GM10266 (cell line): ENCODE measurements at regions not wholly inside any gene's neighbourhood (a gene's known extent, or its start where the extent isn't known, plus 50 kb on each side); places are given as distances from the start of the nearest gene placed in this dataset.

Source experiments
- DNase-seq: peaks from one replicate; pipeline ENCODE4 v3.0.0; 2012; ENCODE audit errors: extremely low spot score
- TF ChIP-seq, protein P1 (sequence below): IDR thresholded peaks from 2 replicates; pipeline ENCODE4 v1.5.1; 2012; ENCODE audit warnings: mild to moderate bottlenecking, low read depth; ENCODE audit not compliant: control insufficient read depth, insufficient read depth; ENCODE audit errors: missing control alignments

DNA sequence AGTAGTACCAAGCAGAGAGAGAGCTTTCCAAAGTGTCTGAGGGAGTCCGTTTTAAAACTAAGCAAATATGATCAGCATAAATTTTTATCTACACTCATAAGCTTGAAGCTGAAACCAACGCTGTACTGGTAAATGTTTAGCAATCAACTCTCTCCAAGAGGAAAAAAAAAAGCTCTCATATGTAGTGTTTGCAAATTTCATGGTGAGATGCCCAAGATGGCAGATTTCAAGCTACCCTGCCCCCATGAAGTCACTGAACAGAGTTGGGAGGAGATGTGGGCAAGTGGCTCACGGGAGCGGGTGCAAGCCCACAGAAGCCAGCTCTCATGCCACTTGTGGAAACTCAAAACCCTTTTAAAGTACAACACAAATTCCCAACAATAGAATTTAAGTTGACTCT lies 475.8 kb downstream of the BCAT1 start:
- DNase-seq: no peak
- TF ChIP-seq, protein P1, sequence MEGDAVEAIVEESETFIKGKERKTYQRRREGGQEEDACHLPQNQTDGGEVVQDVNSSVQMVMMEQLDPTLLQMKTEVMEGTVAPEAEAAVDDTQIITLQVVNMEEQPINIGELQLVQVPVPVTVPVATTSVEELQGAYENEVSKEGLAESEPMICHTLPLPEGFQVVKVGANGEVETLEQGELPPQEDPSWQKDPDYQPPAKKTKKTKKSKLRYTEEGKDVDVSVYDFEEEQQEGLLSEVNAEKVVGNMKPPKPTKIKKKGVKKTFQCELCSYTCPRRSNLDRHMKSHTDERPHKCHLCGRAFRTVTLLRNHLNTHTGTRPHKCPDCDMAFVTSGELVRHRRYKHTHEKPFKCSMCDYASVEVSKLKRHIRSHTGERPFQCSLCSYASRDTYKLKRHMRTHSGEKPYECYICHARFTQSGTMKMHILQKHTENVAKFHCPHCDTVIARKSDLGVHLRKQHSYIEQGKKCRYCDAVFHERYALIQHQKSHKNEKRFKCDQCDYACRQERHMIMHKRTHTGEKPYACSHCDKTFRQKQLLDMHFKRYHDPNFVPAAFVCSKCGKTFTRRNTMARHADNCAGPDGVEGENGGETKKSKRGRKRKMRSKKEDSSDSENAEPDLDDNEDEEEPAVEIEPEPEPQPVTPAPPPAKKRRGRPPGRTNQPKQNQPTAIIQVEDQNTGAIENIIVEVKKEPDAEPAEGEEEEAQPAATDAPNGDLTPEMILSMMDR: no peak

DNA sequence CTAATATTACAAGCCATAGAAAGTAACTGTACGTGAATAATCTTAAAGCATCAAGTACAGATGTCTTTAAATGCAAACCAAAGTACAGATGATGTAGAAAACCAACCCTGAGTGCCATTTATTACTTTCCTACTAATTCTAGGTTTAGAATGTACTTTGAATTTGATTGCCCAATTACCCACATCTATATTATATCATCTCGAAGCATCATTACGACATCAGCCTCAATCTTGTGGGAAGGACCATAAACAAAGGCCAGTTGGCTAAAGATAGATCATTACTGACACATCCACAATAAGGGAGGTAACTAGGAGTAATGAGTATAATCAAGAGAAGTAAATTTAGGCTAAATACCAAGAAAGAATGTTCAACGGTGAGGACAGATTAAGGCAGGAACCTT lies 478.9 kb downstream of the BCAT1 start:
- TF ChIP-seq, protein P1: no peak
- DNase-seq: no peak

DNA sequence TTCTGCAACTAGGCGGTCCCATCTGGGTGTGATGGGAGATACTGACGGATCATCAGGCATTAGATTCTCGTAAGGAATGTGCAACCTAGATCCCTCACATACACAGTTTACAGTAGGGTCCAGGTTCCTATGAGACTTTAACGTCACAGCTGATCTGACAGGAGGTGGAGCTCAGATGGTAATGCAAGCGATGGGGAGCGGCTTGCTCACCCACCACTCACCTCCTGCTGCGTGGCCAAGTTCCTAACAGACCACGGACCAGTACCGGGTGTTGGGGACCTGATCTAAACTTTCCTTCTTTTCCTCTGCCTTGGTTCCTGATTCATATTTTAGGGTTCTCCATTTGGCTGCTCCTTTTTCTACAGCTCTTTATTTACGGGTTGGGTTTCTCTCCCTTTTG lies 479.8 kb downstream of the BCAT1 start:
- TF ChIP-seq, protein P1: no peak
- DNase-seq: no peak

DNA sequence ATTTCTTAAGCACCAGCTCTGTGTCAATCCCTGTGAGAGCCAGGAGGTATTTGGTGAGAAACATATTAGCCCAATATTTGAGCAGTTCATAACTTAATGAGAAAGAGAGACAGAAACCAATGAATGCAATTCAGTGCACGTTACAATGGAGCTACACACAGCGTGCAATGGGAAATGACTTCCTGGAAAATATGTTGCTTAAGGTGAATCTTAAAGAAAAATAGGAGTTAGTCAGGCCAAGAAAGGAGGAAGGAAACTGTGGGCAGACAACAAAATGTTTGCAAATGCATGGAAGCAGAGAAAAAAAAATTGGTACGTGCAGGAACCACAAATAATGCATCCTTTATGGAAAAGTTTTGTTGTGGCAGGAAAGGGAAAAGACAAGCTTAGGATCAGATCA lies 481.7 kb downstream of the BCAT1 start:
- DNase-seq: no peak
- TF ChIP-seq, protein P1: no peak

DNA sequence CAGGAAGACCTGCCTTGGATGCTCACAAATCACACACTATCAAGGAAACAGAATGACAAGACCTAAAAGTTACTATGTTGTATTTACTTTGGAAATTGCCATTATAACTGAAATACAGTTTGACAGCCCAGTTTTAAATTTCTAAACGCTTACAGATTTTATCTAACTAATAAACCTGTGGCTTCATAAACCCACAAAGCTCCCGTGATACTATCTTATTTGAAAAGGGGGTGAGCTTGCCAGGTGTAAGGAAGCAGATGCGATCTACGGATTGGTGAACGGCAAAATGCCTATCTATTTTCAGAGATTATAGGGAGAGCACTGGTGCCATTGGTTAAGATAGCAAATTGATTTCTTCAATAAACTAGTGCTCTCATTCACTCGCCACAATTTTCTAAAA lies 485.5 kb downstream of the BCAT1 start:
- TF ChIP-seq, protein P1: no peak
- no peak for DNase-seq

DNA sequence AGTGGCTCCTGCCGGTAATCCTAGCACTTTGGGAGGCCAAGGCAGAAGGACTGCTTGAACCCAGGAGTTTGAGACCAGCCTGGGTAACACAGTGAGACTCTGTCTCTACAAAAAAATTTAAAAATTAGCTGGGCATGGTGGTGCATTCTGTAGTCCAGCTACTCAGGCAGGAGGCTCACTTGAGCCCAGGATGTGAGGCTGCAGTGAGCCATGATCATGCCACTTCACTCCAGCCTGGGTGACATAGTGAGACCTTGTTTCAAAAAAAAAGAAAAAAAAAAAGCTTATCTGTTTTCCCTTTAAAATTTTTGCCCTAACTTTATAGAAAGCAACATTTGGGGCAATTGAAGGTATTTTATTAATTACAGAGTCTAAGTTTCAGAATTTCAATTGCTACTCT lies 486.0 kb downstream of the BCAT1 start:
- TF ChIP-seq, protein P1: no peak
- DNase-seq: no peak

DNA sequence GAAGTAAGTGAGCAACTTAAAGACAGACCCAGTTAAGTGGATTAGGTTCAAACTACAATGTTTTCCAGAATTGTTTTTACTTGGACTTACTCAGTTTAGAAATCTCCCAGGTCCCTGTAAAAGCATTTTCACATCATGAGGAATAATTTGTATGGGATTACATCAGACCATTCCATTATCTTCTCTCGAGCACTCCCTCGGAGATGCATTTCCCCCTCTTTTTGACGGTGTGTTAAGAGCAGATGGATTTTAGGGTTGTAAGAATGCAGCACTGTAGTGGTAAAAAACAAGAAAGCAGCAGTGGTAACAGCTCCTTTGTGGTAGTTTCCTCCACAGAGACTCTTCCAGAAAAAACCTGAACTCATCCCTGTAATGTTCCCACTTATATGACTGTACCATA lies 488.4 kb downstream of the BCAT1 start:
- DNase-seq: no peak
- TF ChIP-seq, protein P1: no peak

DNA sequence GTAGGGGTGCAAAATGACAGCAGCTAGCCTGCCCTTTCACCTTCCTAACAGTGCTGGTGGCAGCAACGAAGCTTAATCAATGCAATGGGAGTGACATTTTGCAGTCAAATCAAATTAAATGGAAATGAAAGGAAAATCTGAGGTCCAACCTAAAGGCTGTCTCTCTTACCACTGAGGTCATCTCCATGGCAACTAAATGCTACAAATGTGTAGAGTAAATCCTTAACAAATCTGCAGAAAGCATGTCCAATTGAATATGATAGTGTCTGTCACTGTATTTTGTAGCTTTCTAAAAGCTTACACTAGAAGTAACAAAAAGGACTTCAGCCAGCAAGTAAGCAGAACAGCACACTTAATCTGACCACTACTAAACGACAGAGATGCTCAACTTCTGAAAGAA lies 488.8 kb downstream of the BCAT1 start:
- DNase-seq: no peak
- TF ChIP-seq, protein P1: no peak
